Heart left ventricle (tissue), 16 donors: ENCODE measurements at regions not wholly inside any gene's neighbourhood (a gene's known extent, or its start where the extent isn't known, plus 50 kb on each side); places are given as distances from the start of the nearest gene placed in this dataset.
"Not testable (repeated sequence)": the region's sequence is repeated elsewhere in the genome, so short reads cannot be mapped to it uniquely, and the experiment has no call there.

Experiments used
- ATAC-seq, 4 donors: fragments of 200-7000 bp; cut with Tn5 transposase; one replicate each; pipeline ENCODE4 v1.9.1; 2020 to 2022; ENCODE audit warnings: moderate library complexity in 4 of 4, mild to moderate bottlenecking in 3 of 4, moderate number of reproducible peaks in 1 of 4
- DNase-seq, 5 donors: peaks; one replicate each; pipeline ENCODE4 v3.0.0-alpha.2; 2020
- H3K27ac ChIP-seq, 12 donors: fragments of 200-600 bp; sonication (generic) in 4 of 12; one replicate each; pipeline versions ENCODE4 v1.5.0 to v1.8.0; 2016 to 2022; ENCODE audit warnings: mild to moderate bottlenecking in 2 of 12
- H3K27me3 ChIP-seq, 9 donors: fragments of 200-600 bp; sonication (generic) in 2 of 9; one replicate each; pipeline versions ENCODE4 v1.5.1 to v1.8.0; 2016 to 2022; ENCODE audit warnings: mild to moderate bottlenecking in 3 of 9
- H3K36me3 ChIP-seq, 9 donors: fragments of 200-600 bp; sonication (generic) in 2 of 9; one replicate each; pipeline versions ENCODE4 v1.5.0 to v1.8.0; 2018 to 2022; ENCODE audit warnings: mild to moderate bottlenecking in 2 of 9
- H3K4me1 ChIP-seq, 12 donors: fragments of 200-600 bp; sonication (generic) in 4 of 12; one replicate each; pipeline versions ENCODE4 v1.5.0 to v1.8.0; 2016 to 2022; ENCODE audit warnings: mild to moderate bottlenecking in 3 of 12
- H3K4me3 ChIP-seq, 12 donors: fragments of 200-600 bp; sonication (generic) in 4 of 12; one replicate each; pipeline versions ENCODE4 v1.5.0 to v1.8.0; 2017 to 2022; ENCODE audit warnings: mild to moderate bottlenecking in 9 of 12, moderate library complexity in 4 of 12
- H3K9me3 ChIP-seq, 12 donors: fragments of 200-600 bp; sonication (generic) in 4 of 12; one replicate each; pipeline versions ENCODE4 v1.5.0 to v1.8.0; 2016 to 2022; ENCODE audit warnings: mild to moderate bottlenecking in 1 of 12
- POLR2A ChIP-seq, 2 donors: fragments of 450-650 bp; IDR thresholded peaks; one replicate each; pipeline ENCODE4 v1.6.1; 2017; ENCODE audit warnings: antibody characterized with exemption in 2 of 2, mild to moderate bottlenecking in 2 of 2, moderate library complexity in 2 of 2
- WGBS, 4 donors: extraction: QIAGEN DNeasy Blood & Tissue Kit in 2 of 4; methylation state at CpG; one replicate each; pipeline versions ENCODE4 v1.1.5 to v1.1.7; 2013 to 2018; 5-methylcytosine and 5-hydroxymethylcytosine counted together
- intact Hi-C, 10 donors: fragments of 100-400 bp; cut with DNase I; formaldehyde crosslinking; loops; one replicate each; pipeline versions ENCODE4 v1.11.1 to v1.14.2; 2022
- TF ChIP-seq, protein P1 (sequence below), 12 donors: fragments of 200-600 bp; sonication (generic) in 4 of 12; IDR thresholded peaks; one replicate each; pipeline versions ENCODE4 v1.5.0 to v1.8.0; 2018 to 2022; ENCODE audit warnings: antibody characterized with exemption in 12 of 12, mild to moderate bottlenecking in 5 of 12
- donor health status: ischemic (EF 13 %, LVEDD 7.1; RV severe dilation, severe dysfunction).
- donor health status: healthy with polysubstance abuse.
- donor health status: DM: no; HTN: yes; CAD: no.
- donor health status: DM: no; HTN: no; CAD: no.
- donor health status: ischemic (EF 25% LVEDD 6.9; RV normal size, moderate dysfunction).
- donor health status: ischemic (EF 25% LVEDD 5.7; RV mildly dilated, moderate dysfunction).
- donor health status: healthy.
- donor health status: DM: yes; HTN: yes; CAD: no.
- donor health status: ischemic (EF 35%, LVEDD 5.7; RV mildly dilated, moderate dysfunction).
- donor health status: nonischemic (EF 11% LVEDD 7.7; RV severe dilation, severe dysfunction).
- donor health status: DM: yes; HTN: yes; CAD: no.
- donor health status: PGD.
- donor health status: ischemic (EF 29% LVEDD 5.4; RV normal size, mild dysfunction).
- donor health status: nonischemic (EF 23%, LVEDD 6.1; RV moderate dilation, normal function).

DNA sequence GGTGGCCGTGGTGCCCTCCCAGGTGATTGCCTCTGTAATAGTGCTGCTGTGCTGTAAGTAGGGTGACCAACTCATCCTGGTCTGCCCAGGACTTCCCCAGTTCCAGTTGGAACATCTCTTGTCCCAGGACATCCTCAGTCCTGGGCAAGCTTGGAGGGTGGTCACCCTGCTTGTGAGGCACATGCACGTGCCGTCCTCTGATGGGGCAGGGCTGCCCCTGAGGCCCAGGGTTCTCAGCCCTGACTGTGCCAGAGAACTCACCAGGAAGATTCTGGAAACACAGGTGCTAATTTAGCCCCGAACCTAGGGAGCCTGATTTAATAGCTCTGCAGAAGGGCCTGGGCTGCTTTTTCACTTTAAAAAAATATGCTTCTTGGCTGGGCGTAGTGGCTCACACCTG is 120.9 kb upstream of the PHACTR3 start:
- intact Hi-C loops: no loop called here
- TF ChIP-seq, protein P1, sequence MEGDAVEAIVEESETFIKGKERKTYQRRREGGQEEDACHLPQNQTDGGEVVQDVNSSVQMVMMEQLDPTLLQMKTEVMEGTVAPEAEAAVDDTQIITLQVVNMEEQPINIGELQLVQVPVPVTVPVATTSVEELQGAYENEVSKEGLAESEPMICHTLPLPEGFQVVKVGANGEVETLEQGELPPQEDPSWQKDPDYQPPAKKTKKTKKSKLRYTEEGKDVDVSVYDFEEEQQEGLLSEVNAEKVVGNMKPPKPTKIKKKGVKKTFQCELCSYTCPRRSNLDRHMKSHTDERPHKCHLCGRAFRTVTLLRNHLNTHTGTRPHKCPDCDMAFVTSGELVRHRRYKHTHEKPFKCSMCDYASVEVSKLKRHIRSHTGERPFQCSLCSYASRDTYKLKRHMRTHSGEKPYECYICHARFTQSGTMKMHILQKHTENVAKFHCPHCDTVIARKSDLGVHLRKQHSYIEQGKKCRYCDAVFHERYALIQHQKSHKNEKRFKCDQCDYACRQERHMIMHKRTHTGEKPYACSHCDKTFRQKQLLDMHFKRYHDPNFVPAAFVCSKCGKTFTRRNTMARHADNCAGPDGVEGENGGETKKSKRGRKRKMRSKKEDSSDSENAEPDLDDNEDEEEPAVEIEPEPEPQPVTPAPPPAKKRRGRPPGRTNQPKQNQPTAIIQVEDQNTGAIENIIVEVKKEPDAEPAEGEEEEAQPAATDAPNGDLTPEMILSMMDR (IDR thresholded peaks at IDR 0.05): no peak
- no peak for TF ChIP-seq POLR2A (IDR thresholded peaks at IDR 0.05)
- ATAC-seq: no peak
- Histone ChIP-seq H3K4me1 (no peaks in the 10 kb centered on the region), H3K27ac (no peak overlapping the region), H3K36me3 (no peaks in the 10 kb centered on the region), H3K9me3 (no peaks in the 10 kb centered on the region), H3K27me3 (peaks cover 0 to 28% (median 7%) of the 10 kb centered on the region in 9 donors), H3K4me3 (no peak overlapping the region)
- no peak for DNase-seq
- WGBS, 4 donors: 85 to 91% (median 87%) methylated on average over 3 to 5 of the region's 5 CpGs

DNA sequence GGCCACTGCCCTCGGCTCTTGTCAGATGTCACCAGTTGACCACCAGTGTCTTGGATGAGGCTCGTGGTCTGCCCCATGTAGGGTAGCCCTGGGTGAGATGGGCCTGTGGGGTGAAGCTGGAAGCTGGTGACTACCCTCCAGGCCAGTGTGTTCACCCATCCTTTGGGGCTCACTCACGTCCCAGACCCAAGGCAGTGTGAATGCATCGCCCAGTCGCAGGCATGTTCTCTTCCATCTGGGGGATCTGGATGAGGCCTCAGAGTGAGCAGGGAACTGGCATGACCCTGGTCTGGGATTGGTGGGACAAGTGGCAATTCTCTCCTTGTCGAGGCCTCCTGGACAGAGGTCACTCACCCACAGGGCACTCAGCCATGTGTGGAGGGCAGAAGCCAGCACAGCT is 120.1 kb upstream of the PHACTR3 start:
- no peaks in the 10 kb centered on the region for H3K9me3 ChIP-seq
- 76 to 80% (median 78%) methylated on average over 6 of the region's 6 CpGs for WGBS, 4 donors

DNA sequence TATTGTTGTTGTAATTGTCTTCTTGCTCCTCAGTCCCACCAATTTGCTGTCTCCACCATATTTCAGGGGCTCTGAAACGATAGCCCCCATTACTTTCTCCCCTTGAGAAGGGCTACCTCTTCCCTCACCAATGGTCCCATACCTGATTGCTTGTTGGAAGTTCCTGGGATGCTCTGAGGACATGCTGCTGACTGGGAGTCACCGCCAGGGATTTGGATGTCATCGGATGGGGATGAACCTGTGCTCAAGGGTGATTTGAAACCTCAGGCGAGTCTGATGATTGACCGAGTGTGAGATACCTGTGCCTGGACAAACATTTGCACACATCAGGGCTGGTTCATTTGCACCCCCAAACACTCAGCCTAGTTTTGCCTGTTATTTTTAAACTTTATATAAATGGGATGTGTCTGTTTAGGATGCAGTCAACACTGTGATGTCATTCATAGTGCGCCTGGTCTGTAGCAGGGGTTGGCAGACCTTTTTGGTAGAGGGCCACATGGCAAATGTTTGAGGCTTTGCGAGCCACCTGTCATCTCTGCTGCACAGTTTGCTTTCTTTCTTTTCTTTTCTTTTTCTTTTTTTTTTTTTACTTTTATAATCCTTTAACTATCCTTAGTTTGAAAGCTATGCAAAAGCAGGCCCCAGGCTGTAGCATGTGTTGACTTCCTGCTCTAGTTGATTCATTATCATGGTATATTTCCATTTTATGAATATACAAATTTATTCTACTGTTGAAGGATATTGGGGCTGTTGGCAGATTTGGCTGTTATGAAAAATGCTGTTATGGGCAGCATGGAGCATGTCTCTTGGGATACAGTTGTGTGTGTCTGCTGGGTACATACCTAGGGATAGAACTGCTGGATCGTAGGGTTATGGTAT is 118.5 kb upstream of the PHACTR3 start:
- Histone ChIP-seq H3K27me3 (peaks cover 0 to 21% (median 7%) of the 10 kb centered on the region in 9 donors), H3K4me3 (no peak overlapping the region), H3K36me3 (no peaks in the 10 kb centered on the region), H3K4me1 (no peaks in the 10 kb centered on the region), H3K9me3 (no peaks in the 10 kb centered on the region), H3K27ac (no peak overlapping the region)
- DNase-seq: no peak
- TF ChIP-seq, protein P1 (IDR thresholded peaks at IDR 0.05): no peak
- TF ChIP-seq POLR2A (IDR thresholded peaks at IDR 0.05): no peak
- intact Hi-C loops: no loop called here
- ATAC-seq: no peak
- 90 to 93% (median 91%) methylated on average over 7 to 8 of the region's 8 CpGs for WGBS, 4 donors

More for the DNA sequence above, 120.1 kb upstream of the PHACTR3 start:
- intact Hi-C loops: no loop called here
- ATAC-seq: no peak
- no peak for DNase-seq
- Histone ChIP-seq H3K27ac (no peak overlapping the region), H3K36me3 (no peaks in the 10 kb centered on the region), H3K4me3 (no peak overlapping the region), H3K4me1 (no peaks in the 10 kb centered on the region), H3K27me3 (peaks cover 0 to 24% (median 7%) of the 10 kb centered on the region in 9 donors)
- TF ChIP-seq, protein P1 (IDR thresholded peaks at IDR 0.05): no peak
- TF ChIP-seq POLR2A (IDR thresholded peaks at IDR 0.05): no peak

DNA sequence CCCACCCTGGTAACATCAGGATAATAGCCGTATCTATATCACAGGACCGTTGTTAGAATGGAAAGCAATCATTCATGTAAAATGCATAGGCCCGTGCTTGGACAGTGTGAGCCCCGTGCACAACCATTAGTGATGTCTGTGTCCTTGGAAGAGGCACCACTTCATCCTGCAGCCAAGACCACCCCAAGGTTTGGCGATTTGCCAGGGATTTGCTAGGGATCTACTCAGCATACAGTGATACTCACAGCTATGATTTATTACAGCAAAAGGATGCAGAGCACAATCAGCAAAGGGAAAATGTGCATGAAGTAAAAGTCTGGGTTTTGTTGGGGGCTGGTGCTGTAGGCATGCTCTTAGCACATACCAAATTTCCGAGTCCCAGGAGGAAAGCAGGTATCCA is 115.9 kb upstream of the PHACTR3 start:
- intact Hi-C loops, ATAC-seq, H3K27ac ChIP-seq, H3K4me3 ChIP-seq, H3K27me3 ChIP-seq, H3K9me3 ChIP-seq, DNase-seq, H3K36me3 ChIP-seq, H3K4me1 ChIP-seq: not testable (repeated sequence)
- 69 to 81% (median 72%) methylated on average over 6 of the region's 6 CpGs for WGBS, 4 donors

DNA sequence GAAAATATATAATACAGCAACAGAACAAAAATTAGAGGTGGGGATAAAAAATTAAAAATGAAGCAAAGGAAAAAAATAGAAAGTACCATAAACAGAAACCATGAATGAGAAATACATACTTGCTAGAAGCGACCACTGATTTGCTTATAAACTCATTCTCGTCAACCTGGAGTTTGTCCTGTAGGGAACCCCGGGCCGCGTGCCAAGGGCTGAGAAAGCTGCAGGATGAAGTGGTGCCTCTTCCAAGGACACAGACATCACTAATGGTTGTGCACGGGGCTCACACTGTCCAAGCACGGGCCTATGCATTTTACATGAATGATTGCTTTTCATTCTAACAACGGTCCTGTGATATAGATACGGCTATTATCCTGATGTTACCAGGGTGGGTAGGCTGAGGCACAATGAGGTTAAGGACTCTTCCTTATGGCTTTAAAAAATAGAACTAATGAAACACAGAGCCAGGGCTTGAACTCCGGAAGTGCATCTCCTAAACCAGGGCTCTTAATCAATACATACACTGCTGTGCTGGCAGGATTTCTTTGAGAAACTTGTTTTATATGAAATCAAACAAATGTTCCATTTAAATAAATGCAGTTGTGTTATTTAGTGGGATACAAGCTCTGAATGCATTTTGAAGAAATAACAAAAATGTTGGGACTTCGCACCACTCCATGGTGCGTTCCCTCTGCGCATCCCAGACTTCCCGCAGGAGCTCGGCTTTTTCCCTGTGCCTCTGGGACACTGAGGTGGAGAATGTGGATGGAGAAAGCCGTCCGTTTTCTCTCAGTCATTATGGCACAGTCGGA is 113.9 kb upstream of the PHACTR3 start:
- H3K4me1 ChIP-seq, H3K9me3 ChIP-seq, DNase-seq, H3K36me3 ChIP-seq, H3K4me3 ChIP-seq, H3K27ac ChIP-seq, ATAC-seq: not testable (repeated sequence)
- H3K27me3 ChIP-seq: peaks cover 0 to 11% (median 4%) of the 10 kb centered on the region in 9 donors
- intact Hi-C loops: loop anchor here in 5 of 10 donors (10.0 kb wide), 3 partner anchors 256 to 626 kb away; no protein-coding TSS in a partner anchor
- 85 to 87% (median 85%) methylated on average over 18 of the region's 18 CpGs for WGBS, 4 donors
